BE2C (cell line): ENCODE measurements at regions not wholly inside any gene's neighbourhood (a gene's known extent, or its start where the extent isn't known, plus 50 kb on each side); places are given as distances from the start of the nearest gene placed in this dataset.
"Not testable (repeated sequence)": the region's sequence is repeated elsewhere in the genome, so short reads cannot be mapped to it uniquely, and the experiment has no call there.

Experiments used
- DNase-seq: peaks from one replicate; pipeline ENCODE4 v3.0.0-alpha.2; 2020
- H3K27me3 ChIP-seq: fragments of 250-450 bp; sonication (Bioruptor Pico); 2 replicates; pipeline ENCODE4 v1.5.1; 2020; ENCODE audit warnings: mild to moderate bottlenecking
- H3K36me3 ChIP-seq: fragments of 250-450 bp; sonication (Bioruptor Pico); 2 replicates; pipeline ENCODE4 v1.5.1; 2020; ENCODE audit warnings: mild to moderate bottlenecking
- H3K4me1 ChIP-seq: fragments of 250-450 bp; sonication (Bioruptor Pico); 2 replicates; pipeline ENCODE4 v1.5.1; 2020
- H3K4me3 ChIP-seq: 2 replicates; pipeline ENCODE4 v1.5.1; 2011; ENCODE audit warnings: low read depth, low read length
- H3K9me3 ChIP-seq: fragments of 250-450 bp; sonication (Bioruptor Pico); 2 replicates; pipeline ENCODE4 v1.5.1; 2020
- TF ChIP-seq, protein P1 (sequence below): IDR thresholded peaks from 2 replicates; pipeline ENCODE4 v1.5.1; 2012; ENCODE audit warnings: mild to moderate bottlenecking, low read depth, low read length

DNA sequence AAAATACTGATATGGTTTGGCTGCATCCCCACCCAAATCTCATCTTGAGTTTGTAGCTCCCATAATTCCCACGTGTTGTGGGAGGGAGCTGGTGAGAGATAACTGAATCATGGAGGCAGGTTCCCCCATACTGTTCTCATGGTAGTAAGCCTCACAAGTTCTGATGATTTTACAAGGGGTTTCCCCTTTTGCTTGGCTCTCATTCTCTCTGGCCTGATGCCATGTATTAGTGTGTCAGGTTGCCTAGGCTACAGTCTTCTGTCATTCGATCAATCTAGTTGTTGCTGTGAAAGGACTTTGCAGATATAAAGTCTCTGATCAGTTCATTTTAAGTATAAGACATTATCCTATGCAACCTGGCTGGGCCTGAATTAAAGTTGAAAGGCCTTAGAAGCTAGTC lies 209.3 kb upstream of the MAOA start:
- no peak for DNase-seq
- H3K9me3 ChIP-seq, result no peaks in the 10 kb centered on the region
- H3K4me3 ChIP-seq, result no peak overlapping the region
- H3K27me3 ChIP-seq, result no peaks in the 10 kb centered on the region
- no peaks in the 10 kb centered on the region for H3K36me3 ChIP-seq
- TF ChIP-seq, protein P1, sequence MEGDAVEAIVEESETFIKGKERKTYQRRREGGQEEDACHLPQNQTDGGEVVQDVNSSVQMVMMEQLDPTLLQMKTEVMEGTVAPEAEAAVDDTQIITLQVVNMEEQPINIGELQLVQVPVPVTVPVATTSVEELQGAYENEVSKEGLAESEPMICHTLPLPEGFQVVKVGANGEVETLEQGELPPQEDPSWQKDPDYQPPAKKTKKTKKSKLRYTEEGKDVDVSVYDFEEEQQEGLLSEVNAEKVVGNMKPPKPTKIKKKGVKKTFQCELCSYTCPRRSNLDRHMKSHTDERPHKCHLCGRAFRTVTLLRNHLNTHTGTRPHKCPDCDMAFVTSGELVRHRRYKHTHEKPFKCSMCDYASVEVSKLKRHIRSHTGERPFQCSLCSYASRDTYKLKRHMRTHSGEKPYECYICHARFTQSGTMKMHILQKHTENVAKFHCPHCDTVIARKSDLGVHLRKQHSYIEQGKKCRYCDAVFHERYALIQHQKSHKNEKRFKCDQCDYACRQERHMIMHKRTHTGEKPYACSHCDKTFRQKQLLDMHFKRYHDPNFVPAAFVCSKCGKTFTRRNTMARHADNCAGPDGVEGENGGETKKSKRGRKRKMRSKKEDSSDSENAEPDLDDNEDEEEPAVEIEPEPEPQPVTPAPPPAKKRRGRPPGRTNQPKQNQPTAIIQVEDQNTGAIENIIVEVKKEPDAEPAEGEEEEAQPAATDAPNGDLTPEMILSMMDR, result no peak
- H3K4me1 ChIP-seq, result no peaks in the 10 kb centered on the region

DNA sequence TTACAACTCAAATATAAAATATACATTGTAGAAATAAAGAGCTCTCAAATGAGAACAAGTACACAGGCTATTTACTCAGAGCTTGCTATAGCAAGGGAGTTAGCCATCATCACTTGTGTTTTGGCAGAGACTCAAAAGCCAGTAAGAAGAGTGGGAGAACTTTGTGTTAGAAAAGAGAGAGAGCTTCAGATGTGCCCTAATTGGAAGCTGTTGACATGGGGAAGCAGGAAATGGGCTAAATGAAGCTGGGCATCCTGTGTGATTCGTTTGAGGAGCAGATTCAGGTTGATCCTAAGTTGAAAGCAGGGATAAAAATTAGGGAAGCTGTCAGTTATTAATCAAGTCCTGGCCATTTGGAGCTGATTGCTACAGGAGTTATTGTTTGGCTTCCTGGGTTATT lies 207.4 kb upstream of the MAOA start:
- Histone ChIP-seq H3K27me3 (no peaks in the 10 kb centered on the region), H3K36me3 (no peaks in the 10 kb centered on the region), H3K9me3 (no peaks in the 10 kb centered on the region), H3K4me1 (no peaks in the 10 kb centered on the region), H3K4me3 (no peak overlapping the region)
- TF ChIP-seq, protein P1, result no peak
- DNase-seq, result no peak

DNA sequence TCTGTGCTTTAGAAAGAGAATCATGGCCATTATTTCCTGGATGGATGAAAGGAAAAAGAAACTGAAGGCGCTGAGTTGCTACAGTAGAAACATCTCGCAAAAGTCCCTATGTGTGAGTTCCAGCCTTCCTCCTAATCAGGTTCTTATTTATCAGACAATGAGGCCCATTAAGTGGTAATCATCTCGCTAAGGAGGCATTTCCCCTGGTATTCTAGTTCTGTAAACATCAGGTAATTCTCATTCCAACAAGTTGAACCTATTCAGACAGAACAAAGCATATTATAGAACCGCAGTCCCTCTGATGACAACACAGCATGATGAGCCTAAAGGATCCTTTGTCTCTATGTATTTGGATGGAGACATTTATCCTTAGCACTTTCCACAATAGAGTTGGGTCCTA lies 205.7 kb upstream of the MAOA start:
- no peaks in the 10 kb centered on the region for H3K36me3 ChIP-seq
- no peak for DNase-seq
- no peak overlapping the region for H3K4me3 ChIP-seq

DNA sequence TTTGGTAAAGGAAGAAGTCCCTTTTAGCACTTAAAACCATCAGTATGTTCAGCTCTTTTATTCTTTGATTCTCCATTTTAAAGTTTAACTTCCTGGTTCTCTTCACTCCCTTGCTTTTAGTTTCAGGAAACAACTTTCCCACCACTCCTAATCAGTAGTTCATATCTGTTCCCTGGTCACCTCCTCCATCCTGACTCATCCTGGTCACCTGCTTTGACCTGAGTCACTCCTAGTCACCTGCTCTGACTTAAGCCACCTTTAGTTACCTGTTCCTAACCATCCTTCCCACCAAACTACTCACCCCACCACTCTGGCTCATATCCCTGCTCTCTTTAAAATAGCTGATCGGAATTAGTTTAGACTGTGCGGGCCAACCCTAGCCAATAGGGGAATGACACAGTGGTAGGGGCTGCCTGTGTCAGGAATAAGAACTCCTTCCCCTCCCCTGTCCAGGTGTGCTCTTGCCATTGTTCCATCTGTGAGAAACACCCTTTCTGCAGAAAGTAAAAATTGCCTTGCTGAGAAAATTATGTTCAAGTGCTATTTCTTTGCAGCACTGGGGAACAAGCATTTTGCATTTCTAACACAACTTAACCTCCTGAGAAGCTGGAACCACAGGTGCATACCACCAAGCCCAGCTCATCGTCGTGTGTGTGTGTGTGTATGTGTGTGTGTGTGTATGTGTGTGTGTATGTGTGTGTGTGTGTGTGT lies 204.0 kb upstream of the MAOA start:
- not testable (repeated sequence) for H3K4me3 ChIP-seq, H3K9me3 ChIP-seq, DNase-seq, H3K36me3 ChIP-seq, H3K27me3 ChIP-seq, H3K4me1 ChIP-seq

More for the DNA sequence above, 205.7 kb upstream of the MAOA start:
- H3K27me3 ChIP-seq, result no peaks in the 10 kb centered on the region
- H3K4me1 ChIP-seq, result no peaks in the 10 kb centered on the region
- TF ChIP-seq, protein P1, result no peak
- H3K9me3 ChIP-seq, result no peaks in the 10 kb centered on the region

DNA sequence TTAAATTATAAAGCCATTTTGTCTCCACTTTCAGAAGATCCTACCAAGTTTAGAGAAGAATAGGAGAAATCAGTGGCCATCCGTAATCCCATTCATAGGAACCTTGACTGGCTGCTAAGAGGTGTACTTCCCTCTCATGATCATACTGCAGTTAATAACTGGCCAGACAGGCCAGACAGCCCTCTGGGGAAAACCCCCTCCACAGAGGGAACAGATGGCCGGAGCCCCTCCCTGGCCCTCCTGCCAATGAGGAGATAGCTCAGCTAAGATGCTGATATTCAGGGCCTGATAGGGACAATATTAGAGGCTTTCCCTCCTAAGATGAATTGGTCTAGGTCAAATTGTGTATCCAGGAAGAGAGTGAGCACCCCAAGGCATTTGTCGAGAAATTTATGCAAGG lies 200.0 kb upstream of the MAOA start:
- no peaks in the 10 kb centered on the region for H3K36me3 ChIP-seq
- no peaks in the 10 kb centered on the region for H3K9me3 ChIP-seq
- no peaks in the 10 kb centered on the region for H3K4me1 ChIP-seq
- TF ChIP-seq, protein P1, result no peak
- peak; percentile 4 for DNase-seq
- H3K27me3 ChIP-seq, result no peaks in the 10 kb centered on the region
- no peak overlapping the region for H3K4me3 ChIP-seq

DNA sequence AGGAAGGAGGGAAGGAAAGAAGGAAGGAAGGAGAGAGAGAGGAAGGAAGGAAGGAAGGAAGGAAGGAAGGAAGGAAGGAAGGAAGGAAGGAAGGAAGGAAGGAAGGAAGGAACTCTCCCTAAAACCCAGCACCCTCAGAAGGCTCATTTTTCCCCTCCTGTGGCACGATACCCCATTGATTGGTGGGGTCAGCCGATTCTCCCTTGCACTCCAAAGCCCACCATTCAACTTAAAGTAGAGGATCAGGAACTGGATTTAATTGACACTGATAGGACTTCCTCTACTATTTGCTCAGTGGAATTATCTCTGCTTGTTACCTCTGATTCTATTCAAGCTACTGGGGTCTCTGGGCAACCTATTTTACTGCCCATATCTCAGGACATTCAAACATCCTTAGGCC lies 199.2 kb upstream of the MAOA start:
- no peak for DNase-seq
- Histone ChIP-seq H3K4me3 (no peak overlapping the region), H3K36me3 (no peaks in the 10 kb centered on the region), H3K9me3 (no peaks in the 10 kb centered on the region), H3K4me1 (no peaks in the 10 kb centered on the region), H3K27me3 (no peaks in the 10 kb centered on the region)
- TF ChIP-seq, protein P1, result no peak
